Urinary bladder (tissue), 3 donors: ENCODE measurements at regions not wholly inside any gene's neighbourhood (a gene's known extent, or its start where the extent isn't known, plus 50 kb on each side); places are given as distances from the start of the nearest gene placed in this dataset.
"Not testable (repeated sequence)": the region's sequence is repeated elsewhere in the genome, so short reads cannot be mapped to it uniquely, and the experiment has no call there.

Experiments used
- DNase-seq: peaks from one replicate; pipeline ENCODE4 v3.0.0-alpha.2; 2015; ENCODE audit errors: extremely low spot score
- H3K27ac ChIP-seq: one replicate; pipeline ENCODE4 v1.5.1; 2013; ENCODE audit warnings: low read depth, mild to moderate bottlenecking, moderate library complexity
- H3K36me3 ChIP-seq: one replicate; pipeline ENCODE4 v1.6.1; 2013; ENCODE audit warnings: mild to moderate bottlenecking, moderate library complexity; ENCODE audit not compliant: insufficient read depth
- H3K4me1 ChIP-seq: one replicate; pipeline ENCODE4 v1.6.1; 2013; ENCODE audit warnings: mild to moderate bottlenecking, moderate library complexity; ENCODE audit not compliant: insufficient read depth
- H3K4me3 ChIP-seq: one replicate; pipeline ENCODE4 v1.5.1; 2013; ENCODE audit warnings: low read depth, low read length
- WGBS: extraction: QIAGEN DNeasy Blood & Tissue Kit; methylation state at CpG from one replicate; pipeline ENCODE4 v1.1.7; 2013; 5-methylcytosine and 5-hydroxymethylcytosine counted together
- donor health status: healthy with polysubstance abuse.
- donor health status: healthy.

DNA sequence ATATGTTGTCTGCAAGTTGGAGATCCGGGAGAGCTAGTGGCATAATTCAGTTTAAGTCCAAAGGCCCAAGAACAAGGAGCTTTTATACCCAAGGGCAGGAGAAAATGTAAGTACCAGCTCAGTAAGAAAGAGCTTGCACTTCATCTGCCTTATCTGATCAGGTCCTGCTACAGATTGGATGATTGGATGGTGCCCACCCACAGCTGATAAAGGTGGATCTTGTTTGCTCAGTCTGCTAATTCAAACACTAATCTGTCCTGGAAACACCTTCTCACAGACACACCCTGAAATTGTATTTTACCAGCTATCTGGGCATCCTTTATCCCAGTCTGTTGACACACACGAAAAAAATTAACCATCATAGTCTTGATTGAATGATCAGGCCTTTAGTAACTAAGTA lies 230.7 kb upstream of the SLC16A7 start:
- H3K27ac ChIP-seq = no peak overlapping the region
- H3K4me1 ChIP-seq = no peaks in the 10 kb centered on the region
- no peaks in the 10 kb centered on the region for H3K36me3 ChIP-seq
- WGBS = 88% methylated on average over 2 of the region's 2 CpGs
- DNase-seq = no peak
- no peak overlapping the region for H3K4me3 ChIP-seq

DNA sequence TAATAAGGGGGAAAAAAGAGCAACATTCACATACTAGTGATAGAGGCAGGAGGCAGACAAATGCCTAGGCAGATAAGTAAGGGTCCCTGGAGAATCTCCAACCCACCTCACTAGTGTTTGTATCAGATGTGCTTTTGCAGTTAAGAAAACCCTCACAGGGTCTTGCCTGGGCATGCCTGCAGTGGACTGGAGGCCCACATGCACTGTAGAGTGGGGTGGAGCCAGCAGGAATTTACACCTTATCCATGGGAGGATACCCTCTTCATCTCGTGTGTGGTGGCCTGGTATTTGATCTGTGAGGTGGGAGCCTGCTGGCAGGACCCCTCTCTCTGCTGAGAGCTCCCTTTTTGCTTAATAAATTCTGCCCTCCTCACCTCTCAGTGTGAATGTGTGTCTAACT lies 238.0 kb upstream of the SLC16A7 start:
- H3K27ac ChIP-seq = no peak overlapping the region
- WGBS = 25% methylated on average over 1 of the region's 1 CpG
- H3K36me3 ChIP-seq = no peaks in the 10 kb centered on the region
- H3K4me1 ChIP-seq = peaks cover 1% of the 10 kb centered on the region
- no peak overlapping the region for H3K4me3 ChIP-seq
- DNase-seq = no peak

DNA sequence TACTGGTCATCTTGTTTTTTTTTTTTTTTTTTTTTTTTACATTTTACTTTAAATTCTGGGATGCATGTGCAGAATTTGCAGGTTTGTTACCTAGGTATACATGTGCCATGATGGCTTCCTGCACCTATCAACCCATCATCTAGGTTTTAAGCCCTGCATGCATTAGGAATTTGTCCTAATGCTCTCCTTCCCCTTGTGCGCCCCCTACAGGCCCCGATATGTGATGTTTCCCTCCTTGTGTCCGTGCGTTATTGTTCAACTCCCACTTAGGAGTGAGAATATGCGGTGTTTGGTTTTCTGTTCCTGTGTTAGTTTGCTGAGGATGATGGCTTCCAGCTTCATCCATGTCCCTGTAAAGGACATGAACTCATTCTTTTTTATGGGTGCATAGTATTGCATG lies 249.6 kb upstream of the SLC16A7 start:
- H3K36me3 ChIP-seq, H3K4me3 ChIP-seq, DNase-seq, H3K4me1 ChIP-seq, H3K27ac ChIP-seq: not testable (repeated sequence)
- WGBS = 49% methylated on average over 5 of the region's 5 CpGs

DNA sequence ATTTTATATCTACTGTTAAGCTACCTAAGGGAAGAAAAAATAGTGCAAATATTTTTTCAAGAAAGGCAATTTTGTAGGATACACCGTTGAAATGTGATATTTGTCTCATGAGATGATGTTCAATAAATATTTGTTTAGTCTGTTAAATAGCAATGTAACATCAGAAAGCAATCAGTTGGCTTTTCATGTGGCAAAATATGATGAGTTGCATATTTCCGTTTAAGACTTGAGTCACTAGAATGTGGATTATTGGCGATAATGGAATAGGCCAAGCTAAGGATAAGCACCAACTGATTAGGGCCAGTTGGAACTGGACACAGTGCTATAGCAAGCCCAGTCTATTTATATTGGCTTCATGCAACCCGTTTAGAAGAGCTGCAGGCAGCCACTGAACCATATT lies 250.4 kb upstream of the SLC16A7 start:
- Histone ChIP-seq H3K36me3 (no peaks in the 10 kb centered on the region), H3K4me1 (no peaks in the 10 kb centered on the region), H3K4me3 (no peak overlapping the region), H3K27ac (no peak overlapping the region)
- no peak for DNase-seq
- WGBS = 64% methylated on average over 4 of the region's 4 CpGs

DNA sequence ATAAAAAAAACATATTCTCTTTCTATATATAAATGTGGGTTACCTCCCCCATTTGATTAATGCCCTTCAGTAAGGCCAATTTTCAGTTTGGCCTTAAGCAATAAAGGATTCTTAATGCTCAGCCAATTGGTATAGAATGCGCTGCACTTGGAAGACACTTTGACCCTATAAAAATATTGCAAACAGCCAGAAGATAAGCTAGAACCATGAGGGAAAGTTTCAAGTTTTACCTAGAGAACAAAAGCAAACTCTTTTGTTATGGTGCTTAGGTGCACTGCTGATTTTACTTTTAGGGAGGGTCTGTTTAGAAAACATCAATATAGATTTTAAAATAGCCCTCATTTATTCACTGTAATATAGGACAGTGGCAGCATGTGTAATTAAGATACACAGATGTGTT lies 251.6 kb upstream of the SLC16A7 start:
- H3K4me3 ChIP-seq = no peak overlapping the region
- no peaks in the 10 kb centered on the region for H3K4me1 ChIP-seq
- no peaks in the 10 kb centered on the region for H3K36me3 ChIP-seq
- DNase-seq = no peak
- no peak overlapping the region for H3K27ac ChIP-seq
- WGBS = 1% methylated on average over 1 of the region's 1 CpG

DNA sequence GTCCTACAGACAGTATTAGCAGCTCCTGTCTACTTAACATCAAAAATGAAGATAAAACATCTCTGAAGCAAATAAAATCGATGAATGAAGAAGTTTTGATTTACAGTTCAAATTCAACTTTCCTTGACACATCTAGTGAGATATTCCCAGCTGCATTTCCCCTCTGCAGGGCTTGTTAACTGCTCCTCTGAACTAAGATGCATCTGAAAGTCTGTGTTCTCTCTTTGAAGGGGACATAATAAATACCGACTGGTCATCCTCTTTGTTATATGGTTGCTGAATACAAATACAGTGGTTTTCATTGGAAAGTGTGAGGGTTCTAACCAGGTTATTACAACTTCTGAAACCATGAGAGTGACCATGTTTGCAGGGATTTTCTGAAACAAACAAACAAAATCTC lies 266.4 kb upstream of the SLC16A7 start:
- no peak for DNase-seq
- Histone ChIP-seq H3K4me1 (no peaks in the 10 kb centered on the region), H3K4me3 (no peak overlapping the region), H3K36me3 (no peaks in the 10 kb centered on the region), H3K27ac (no peak overlapping the region)
- 64% methylated on average over 2 of the region's 2 CpGs for WGBS

DNA sequence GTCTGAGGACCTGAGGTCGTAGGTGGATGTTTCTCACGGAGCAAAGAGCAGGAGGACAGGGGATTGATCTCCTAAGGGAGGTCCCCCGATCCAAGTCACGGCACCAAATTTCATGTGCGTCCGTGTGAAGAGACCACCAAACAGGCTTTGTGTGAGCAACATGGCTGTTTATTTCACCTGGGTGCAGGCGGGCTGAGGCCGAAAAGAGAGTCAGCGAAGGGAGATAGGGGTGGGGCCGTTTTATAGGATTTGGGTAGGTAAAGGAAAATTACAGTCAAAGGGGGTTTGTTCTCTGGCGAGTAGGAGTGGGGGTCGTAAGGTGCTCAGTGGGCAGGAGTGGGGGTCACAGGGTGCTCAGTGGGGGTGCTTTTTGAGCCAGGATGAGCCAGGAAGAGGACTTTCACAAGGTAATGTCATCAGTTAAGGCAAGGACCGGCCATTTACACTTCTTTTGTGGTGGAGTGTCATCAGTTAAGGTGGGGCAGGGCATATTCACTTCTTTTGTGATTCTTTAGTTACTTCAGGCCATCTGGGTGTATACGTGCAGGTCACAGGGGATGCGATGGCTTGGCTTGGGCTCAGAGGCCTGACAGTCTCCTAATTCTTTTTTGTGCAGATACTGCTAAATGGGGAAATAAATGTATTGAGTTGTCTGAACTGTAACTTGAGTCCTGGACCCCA lies 267.3 kb upstream of the SLC16A7 start:
- H3K4me3 ChIP-seq, H3K36me3 ChIP-seq, H3K4me1 ChIP-seq, DNase-seq, H3K27ac ChIP-seq: not testable (repeated sequence)
- WGBS = 67% methylated on average over 15 of the region's 15 CpGs

DNA sequence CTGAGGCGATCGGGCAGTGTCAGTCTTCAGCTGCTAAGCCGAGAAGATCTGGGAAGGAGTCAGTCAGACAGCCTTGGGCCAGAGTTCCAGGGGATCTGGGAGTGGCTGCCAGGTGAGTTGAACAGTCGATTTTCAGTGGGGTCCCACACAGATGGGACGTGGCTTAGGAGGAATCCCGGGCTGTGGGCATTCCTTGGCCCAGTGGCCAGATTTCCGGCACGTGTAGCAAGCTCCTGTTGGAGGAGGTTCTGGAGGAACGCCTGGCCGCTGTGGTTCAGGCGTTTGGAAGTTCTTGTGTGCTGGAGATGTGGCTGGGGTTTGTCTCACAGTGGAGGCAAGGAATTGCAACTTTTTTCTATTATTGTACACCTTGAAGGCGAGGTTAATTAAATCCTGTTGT lies 269.4 kb upstream of the SLC16A7 start:
- WGBS = 83% methylated on average over 11 of the region's 12 CpGs

DNA sequence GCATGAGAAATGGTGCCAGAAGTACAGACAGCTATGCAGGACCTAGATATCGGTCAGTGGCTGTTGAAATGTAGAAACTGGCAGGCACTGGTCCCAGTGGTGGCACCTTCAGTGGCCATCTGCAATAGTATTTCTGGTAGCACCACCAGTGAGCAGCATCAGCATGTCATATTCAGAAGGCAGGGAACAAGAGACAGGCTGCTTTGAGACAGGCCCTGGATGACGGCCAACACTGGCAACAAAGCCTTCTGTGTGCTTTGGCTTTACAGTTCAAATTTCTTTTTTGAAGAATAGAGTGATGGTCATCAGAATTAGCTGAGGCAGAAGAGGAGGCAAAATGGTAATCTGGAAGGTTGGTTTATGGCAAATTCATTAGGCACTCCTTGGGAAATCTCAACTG lies 273.4 kb upstream of the SLC16A7 start:
- DNase-seq = no peak
- 78% methylated on average over 2 of the region's 2 CpGs for WGBS
- Histone ChIP-seq H3K4me3 (no peak overlapping the region), H3K27ac (no peak overlapping the region), H3K4me1 (no peaks in the 10 kb centered on the region), H3K36me3 (no peaks in the 10 kb centered on the region)

More for the DNA sequence above, 269.4 kb upstream of the SLC16A7 start:
- not testable (repeated sequence) for H3K4me1 ChIP-seq, H3K36me3 ChIP-seq, DNase-seq, H3K27ac ChIP-seq, H3K4me3 ChIP-seq

DNA sequence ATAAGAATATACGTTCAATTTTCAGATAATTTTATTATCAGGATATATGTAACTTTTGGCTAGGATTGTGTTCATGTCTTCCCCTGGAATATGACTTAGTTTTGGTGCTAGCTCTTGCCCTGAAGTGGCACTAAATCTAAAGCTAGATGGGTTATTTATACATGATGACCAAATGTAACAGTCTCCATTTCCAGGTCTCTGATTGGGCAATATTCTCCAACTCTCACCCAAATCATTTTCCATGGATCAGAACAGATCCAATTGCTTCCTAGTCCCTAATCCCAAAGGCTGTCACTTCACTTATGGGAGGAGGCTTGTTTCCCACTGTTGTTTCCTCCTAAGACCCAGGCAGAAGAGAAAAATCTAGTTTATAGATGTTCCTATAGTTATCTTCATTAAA lies 274.6 kb upstream of the SLC16A7 start:
- Histone ChIP-seq H3K27ac (no peak overlapping the region), H3K4me1 (no peaks in the 10 kb centered on the region), H3K36me3 (no peaks in the 10 kb centered on the region), H3K4me3 (no peak overlapping the region)
- no peak for DNase-seq
- 93% methylated on average over 1 of the region's 1 CpG for WGBS

DNA sequence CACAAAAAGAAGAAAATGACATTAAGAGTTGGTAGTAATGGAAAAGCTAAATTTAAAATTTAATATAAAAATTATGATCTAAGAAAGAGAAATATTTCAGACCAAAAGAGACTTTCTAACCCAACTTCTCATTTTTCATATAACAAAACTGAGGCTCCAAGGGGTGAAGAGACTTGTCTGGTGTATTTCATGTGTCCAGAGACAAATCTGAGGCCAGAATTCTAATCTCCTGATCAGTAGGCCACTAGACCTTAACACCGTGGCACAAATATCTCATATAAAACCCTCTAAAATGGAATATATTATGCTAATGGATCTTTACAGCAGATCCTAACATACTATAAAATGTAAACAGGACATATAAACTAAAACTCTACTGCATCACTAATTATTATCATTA lies 275.7 kb upstream of the SLC16A7 start:
- no peaks in the 10 kb centered on the region for H3K4me1 ChIP-seq
- H3K4me3 ChIP-seq = no peak overlapping the region
- 75% methylated on average over 1 of the region's 1 CpG for WGBS
- H3K36me3 ChIP-seq = no peaks in the 10 kb centered on the region
- H3K27ac ChIP-seq = no peak overlapping the region
- no peak for DNase-seq

DNA sequence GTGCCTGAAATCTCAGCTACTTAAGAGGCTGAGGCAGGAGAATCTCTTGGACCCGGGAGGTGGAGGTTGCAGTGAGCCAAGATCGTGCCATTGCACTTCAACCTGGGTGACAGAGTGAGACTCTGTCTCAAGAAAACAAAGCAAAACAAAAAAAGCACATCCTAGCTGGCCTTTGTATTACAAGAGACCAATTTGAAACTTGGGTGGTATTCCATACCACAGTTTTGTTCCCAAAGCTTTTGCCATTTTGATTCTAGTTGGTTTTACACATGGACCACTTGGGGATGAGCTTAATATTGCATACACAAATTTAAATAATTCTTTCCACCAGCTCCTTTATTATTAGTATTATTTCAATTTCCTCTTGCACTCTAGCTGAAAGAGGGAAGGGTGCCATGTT lies 276.9 kb upstream of the SLC16A7 start:
- no peak overlapping the region for H3K27ac ChIP-seq
- no peak overlapping the region for H3K4me3 ChIP-seq
- no peaks in the 10 kb centered on the region for H3K36me3 ChIP-seq
- DNase-seq = no peak
- 91% methylated on average over 2 of the region's 2 CpGs for WGBS
- no peaks in the 10 kb centered on the region for H3K4me1 ChIP-seq

DNA sequence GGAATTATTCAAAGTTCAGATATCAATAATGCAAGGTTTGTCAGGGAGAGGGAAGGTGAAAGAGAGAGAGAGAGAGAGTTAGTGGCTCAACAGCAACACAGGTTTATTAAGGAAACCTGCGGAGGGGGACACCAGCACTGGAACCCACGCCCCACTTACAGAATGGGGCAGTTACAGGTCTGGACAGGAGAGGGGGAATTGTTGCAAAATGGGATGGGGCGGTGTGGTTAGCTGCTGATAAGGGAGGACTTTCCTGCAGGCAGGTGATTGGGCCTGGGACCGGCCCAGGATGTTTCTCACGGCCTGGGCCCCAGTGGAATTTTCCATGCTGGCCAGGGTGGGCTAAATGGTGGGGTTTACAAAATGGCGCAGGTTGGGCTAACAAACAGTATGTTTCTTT lies 278.2 kb upstream of the SLC16A7 start:
- DNase-seq = no peak
- Histone ChIP-seq H3K27ac (no peak overlapping the region), H3K4me1 (no peaks in the 10 kb centered on the region), H3K36me3 (no peaks in the 10 kb centered on the region), H3K4me3 (no peak overlapping the region)
- WGBS = 90% methylated on average over 6 of the region's 6 CpGs

DNA sequence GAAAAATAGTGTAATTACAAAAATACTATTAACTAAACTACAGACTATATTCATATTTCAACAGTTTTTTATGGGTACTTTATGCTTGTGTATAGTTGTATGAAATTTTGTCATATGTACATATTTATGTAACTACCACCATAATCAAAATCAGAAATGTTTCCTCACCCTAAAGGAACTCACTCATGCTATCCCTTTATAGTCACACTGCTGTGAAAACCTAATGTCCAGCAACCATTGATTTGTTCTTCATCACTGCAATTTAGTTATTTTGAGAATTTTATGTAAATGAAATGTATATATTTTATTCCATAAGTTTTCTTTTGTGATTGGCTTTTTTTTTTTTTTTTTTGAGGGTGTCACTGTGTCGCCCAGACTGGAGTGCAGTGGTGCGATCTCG lies 278.9 kb upstream of the SLC16A7 start:
- H3K27ac ChIP-seq = no peak overlapping the region
- H3K36me3 ChIP-seq = no peaks in the 10 kb centered on the region
- WGBS = 94% methylated on average over 3 of the region's 3 CpGs
- no peak overlapping the region for H3K4me3 ChIP-seq
- DNase-seq = no peak
- H3K4me1 ChIP-seq = no peaks in the 10 kb centered on the region

DNA sequence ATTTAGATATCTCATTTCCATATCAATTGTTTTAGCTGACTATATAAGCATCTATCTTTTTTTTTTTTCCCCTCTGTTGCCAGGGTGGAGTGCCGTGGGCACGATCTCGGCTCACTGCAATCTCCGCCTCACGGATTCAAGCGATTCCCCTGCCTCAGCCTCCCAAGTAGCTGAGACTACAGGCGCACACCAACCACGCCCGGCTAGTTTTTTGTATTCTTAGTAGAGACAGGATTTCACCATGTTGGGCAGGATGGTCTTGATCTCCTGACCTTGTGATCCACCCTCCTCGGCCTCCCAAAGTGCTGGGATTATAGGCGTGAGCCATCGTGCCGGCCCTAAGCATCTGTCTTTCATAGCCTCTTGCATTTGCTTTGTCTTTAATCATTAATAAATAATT lies 279.5 kb upstream of the SLC16A7 start:
- DNase-seq, H3K36me3 ChIP-seq, H3K27ac ChIP-seq, H3K4me1 ChIP-seq, H3K4me3 ChIP-seq: not testable (repeated sequence)
- 93% methylated on average over 13 of the region's 13 CpGs for WGBS
